B cell (primary cell): ENCODE measurements at regions not wholly inside any gene's neighbourhood (a gene's known extent, or its start where the extent isn't known, plus 50 kb on each side); places are given as distances from the start of the nearest gene placed in this dataset.

Experiments used
- ATAC-seq: fragments of 200-7000 bp; cut with Tn5 transposase; one replicate; pipeline ENCODE4 v1.10.0; 2021; ENCODE audit warnings: low read depth, mild to moderate bottlenecking, moderate number of reproducible peaks, moderate library complexity
- CTCF ChIA-PET: fragments of 350-600 bp; sonication (Branson Sonifier 250); formaldehyde crosslinking; loops from one replicate; lab custom pipeline; 2021; ENCODE audit warnings: antibody characterized with exemption, inconsistent platforms; lab: Charles Lee
- POLR2A ChIA-PET: fragments of 350-600 bp; sonication (Branson Sonifier 250); formaldehyde crosslinking; loops from one replicate; lab custom pipeline; 2021; ENCODE audit warnings: antibody characterized with exemption; lab: Charles Lee
- DNase-seq: peaks from one replicate; pipeline ENCODE4 v3.0.0; 2013
- H2AFZ ChIP-seq: 2 replicates; pipeline ENCODE4 v1.6.1; 2012; ENCODE audit warnings: mild to moderate bottlenecking, low read depth, low read length; ENCODE audit not compliant: insufficient read depth, poor library complexity, severe bottlenecking
- H3K27ac ChIP-seq, 2 donors: 1 replicate in 1 of 2; 2 replicates in 1 of 2; pipeline ENCODE4 v1.5.1; 2012 to 2013; ENCODE audit warnings: low read length in 2 of 2, mild to moderate bottlenecking in 2 of 2, moderate library complexity in 1 of 2
- H3K27me3 ChIP-seq, 4 experiments: fragments of 200-600 bp in 1 of 4; sonication (generic) in 1 of 4; replicated peaks in 1 of 4; 1 replicate in 2 of 4; 2 replicates in 2 of 4; pipeline versions ENCODE4 v1.6.1 to v1.7.0; 2013 to 2016; ENCODE audit warnings: low read length in 3 of 4, mild to moderate bottlenecking in 2 of 4, mixed read lengths in 1 of 4, moderate library complexity in 1 of 4; ENCODE audit not compliant: insufficient read depth in 4 of 4, control insufficient read depth in 3 of 4; ENCODE audit errors: control extremely low read depth in 1 of 4
- H3K36me3 ChIP-seq, 2 experiments: replicated peaks in 1 of 2; 1 replicate in 1 of 2; 2 replicates in 1 of 2; pipeline versions ENCODE4 v1.6.1 to v1.7.1; 2013; ENCODE audit warnings: low read length in 1 of 2; ENCODE audit not compliant: insufficient read depth in 2 of 2, control insufficient read depth in 1 of 2; ENCODE audit errors: control extremely low read depth in 1 of 2, extremely low read depth in 1 of 2
- H3K4me1 ChIP-seq, 2 donors: fragments of 200-600 bp in 1 of 2; sonication (generic) in 1 of 2; 1 replicate in 1 of 2; 2 replicates in 1 of 2; pipeline versions ENCODE4 v1.5.1 to v1.6.1; 2013 to 2017; ENCODE audit warnings: low read length in 2 of 2; ENCODE audit not compliant: control insufficient read depth in 2 of 2, insufficient read depth in 2 of 2
- H3K4me2 ChIP-seq: replicated peaks from 2 replicates; pipeline ENCODE3; 2012; ENCODE audit warnings: mild to moderate bottlenecking, low read depth, low read length; ENCODE audit not compliant: poor library complexity, severe bottlenecking
- H3K4me3 ChIP-seq, 5 experiments: fragments of 200-600 bp in 1 of 5; sonication (generic) in 1 of 5; 1 replicate in 3 of 5; 2 replicates in 2 of 5; pipeline versions ENCODE4 v1.5.1 to v1.7.0; 2011 to 2016; ENCODE audit warnings: low read length in 4 of 5, mild to moderate bottlenecking in 4 of 5, low read depth in 2 of 5, control low read depth in 1 of 5, moderate library complexity in 1 of 5; ENCODE audit not compliant: insufficient read depth in 1 of 5; ENCODE audit errors: control extremely low read depth in 1 of 5, extremely low read depth in 1 of 5
- H3K79me2 ChIP-seq: fragments of 200-600 bp; sonication (generic); one replicate; pipeline ENCODE4 v1.6.0; 2016; ENCODE audit warnings: low read length; ENCODE audit not compliant: control insufficient read depth, insufficient read depth
- H3K9ac ChIP-seq: fragments of 200-600 bp; sonication (generic); 2 replicates; pipeline ENCODE4 v1.6.1; 2017; ENCODE audit warnings: mild to moderate bottlenecking, low read length, moderate library complexity
- H3K9me3 ChIP-seq, 3 donors: one replicate each; pipeline versions ENCODE4 v1.6.1 to v1.7.1; 2013; ENCODE audit warnings: low read length in 2 of 3; ENCODE audit not compliant: control insufficient read depth in 2 of 3, insufficient read depth in 1 of 3; ENCODE audit errors: control extremely low read depth in 1 of 3
- H4K20me1 ChIP-seq: 2 replicates; pipeline ENCODE4 v1.6.0; 2012; ENCODE audit warnings: mild to moderate bottlenecking, low read length; ENCODE audit not compliant: insufficient read depth, control insufficient read depth, poor library complexity, severe bottlenecking
- H3K27ac Mint-ChIP-seq: one replicate; pipeline ENCODE4 v1.8.0; 2021; ENCODE audit warnings: mixed read lengths
- H3K27me3 Mint-ChIP-seq: one replicate; pipeline ENCODE4 v1.8.0; 2021; ENCODE audit warnings: mixed read lengths
- H3K4me1 Mint-ChIP-seq: one replicate; pipeline ENCODE4 v1.8.0; 2021; ENCODE audit warnings: mixed read lengths
- H3K4me3 Mint-ChIP-seq: one replicate; pipeline ENCODE4 v1.8.0; 2021; ENCODE audit warnings: mixed read lengths
- H3K9me3 Mint-ChIP-seq: one replicate; pipeline ENCODE4 v1.8.0; 2022; ENCODE audit warnings: mixed read lengths; ENCODE audit not compliant: insufficient read depth
- EZH2 ChIP-seq: IDR thresholded peaks from 2 replicates; pipeline ENCODE4 v1.6.1; 2012; ENCODE audit warnings: borderline replicate concordance, low read depth, mild to moderate bottlenecking, moderate library complexity, low read length; ENCODE audit not compliant: insufficient read depth, poor library complexity, severe bottlenecking
- WGBS: methylation state at CpG from one replicate; pipeline ENCODE4 v1.1.5; 2013; ENCODE audit warnings: missing lambda C conversion rate; ENCODE audit not compliant: insufficient coverage; 5-methylcytosine and 5-hydroxymethylcytosine counted together
- intact Hi-C: fragments of 100-400 bp; cut with micrococcal nuclease; formaldehyde crosslinking; loops from one replicate; pipeline ENCODE4 v1.10.0; 2022
- TF ChIP-seq, protein P1 (sequence below): fragments of 200-600 bp; IDR thresholded peaks from one replicate; pipeline ENCODE4 v1.8.0; 2022; ENCODE audit warnings: antibody characterized with exemption, mild to moderate bottlenecking

DNA sequence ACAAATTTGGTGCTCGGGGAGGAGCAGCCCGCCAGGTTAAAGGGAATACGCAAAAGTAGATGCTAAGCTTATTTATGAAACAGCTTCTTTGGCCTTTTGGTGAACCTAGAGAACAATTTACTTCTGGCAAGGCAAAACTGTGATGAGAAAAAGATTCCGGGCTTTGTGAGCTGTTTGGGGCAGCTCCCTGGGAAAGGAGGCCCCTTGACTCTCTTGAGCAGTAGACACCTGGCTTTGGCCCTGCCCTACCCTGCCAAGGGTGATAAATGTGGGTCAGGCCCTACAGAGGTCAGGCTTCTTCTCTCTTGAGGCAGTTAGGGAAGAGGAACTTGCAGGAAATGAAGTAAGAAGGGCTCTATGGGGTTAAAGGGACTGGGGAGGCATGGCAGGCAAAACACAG lies 509.6 kb downstream of the MID1IP1 start:
- 100% methylated on average over 3 of the region's 4 CpGs for WGBS
- CTCF ChIA-PET = no interaction called here
- Mint-ChIP-seq H3K4me1 (peaks cover 27% of the 10 kb centered on the region), H3K27me3 (peaks cover 4% of the 10 kb centered on the region), H3K27ac (no peak overlapping the region), H3K9me3 (peaks cover under 1% of the 10 kb centered on the region), H3K4me3 (no peak overlapping the region)
- Histone ChIP-seq H3K27ac (no peak overlapping the region), H3K4me1 (peaks cover 34 to 37% of the 10 kb centered on the region in 2 donors), H4K20me1 (no peaks in the 10 kb centered on the region), H3K9me3 (no peaks in the 10 kb centered on the region), H3K36me3 (no peaks in the 10 kb centered on the region), H3K9ac (no peak overlapping the region), H3K4me2 (peak overlapping the region; percentile 22), H3K4me3 (no peak overlapping the region), H2AFZ (no peak overlapping the region), H3K79me2 (no peaks in the 10 kb centered on the region), H3K27me3 (no peaks in the 10 kb centered on the region)
- intact Hi-C loops = no loop called here
- ATAC-seq (no peak), DNase-seq (no peak)
- no peak for TF ChIP-seq EZH2
- TF ChIP-seq, protein P1, sequence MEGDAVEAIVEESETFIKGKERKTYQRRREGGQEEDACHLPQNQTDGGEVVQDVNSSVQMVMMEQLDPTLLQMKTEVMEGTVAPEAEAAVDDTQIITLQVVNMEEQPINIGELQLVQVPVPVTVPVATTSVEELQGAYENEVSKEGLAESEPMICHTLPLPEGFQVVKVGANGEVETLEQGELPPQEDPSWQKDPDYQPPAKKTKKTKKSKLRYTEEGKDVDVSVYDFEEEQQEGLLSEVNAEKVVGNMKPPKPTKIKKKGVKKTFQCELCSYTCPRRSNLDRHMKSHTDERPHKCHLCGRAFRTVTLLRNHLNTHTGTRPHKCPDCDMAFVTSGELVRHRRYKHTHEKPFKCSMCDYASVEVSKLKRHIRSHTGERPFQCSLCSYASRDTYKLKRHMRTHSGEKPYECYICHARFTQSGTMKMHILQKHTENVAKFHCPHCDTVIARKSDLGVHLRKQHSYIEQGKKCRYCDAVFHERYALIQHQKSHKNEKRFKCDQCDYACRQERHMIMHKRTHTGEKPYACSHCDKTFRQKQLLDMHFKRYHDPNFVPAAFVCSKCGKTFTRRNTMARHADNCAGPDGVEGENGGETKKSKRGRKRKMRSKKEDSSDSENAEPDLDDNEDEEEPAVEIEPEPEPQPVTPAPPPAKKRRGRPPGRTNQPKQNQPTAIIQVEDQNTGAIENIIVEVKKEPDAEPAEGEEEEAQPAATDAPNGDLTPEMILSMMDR = no peak
- POLR2A ChIA-PET = no interaction called here

DNA sequence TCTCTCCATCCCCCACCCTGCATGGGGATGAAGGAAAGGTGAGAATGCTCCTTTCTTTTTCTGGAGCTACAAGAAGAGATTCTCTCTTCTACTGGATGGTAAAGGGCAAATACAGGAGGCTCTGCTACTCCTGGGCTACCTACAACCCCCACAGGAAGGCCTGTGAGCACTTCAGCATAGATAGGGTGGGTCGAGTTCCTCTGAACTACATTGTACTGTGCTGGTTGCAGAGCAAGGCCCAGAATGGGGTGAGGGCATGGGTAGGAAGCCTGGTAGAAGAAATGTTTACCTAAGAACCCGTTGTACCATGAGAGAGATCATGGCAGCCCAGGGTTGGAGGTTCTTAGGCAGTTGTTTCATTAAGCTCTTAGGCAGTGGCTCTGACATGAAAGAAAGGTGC lies 510.4 kb downstream of the MID1IP1 start:
- H3K27ac ChIP-seq = no peak overlapping the region
- no peak for ATAC-seq
- no peaks in the 10 kb centered on the region for H3K79me2 ChIP-seq
- TF ChIP-seq EZH2 = no peak
- CTCF ChIA-PET = no interaction called here
- H3K27me3 Mint-ChIP-seq = peaks cover 4% of the 10 kb centered on the region
- POLR2A ChIA-PET = no interaction called here
- no peak for DNase-seq
- intact Hi-C loops = no loop called here
- no peaks in the 10 kb centered on the region for H3K36me3 ChIP-seq
- H3K4me1 ChIP-seq = peaks cover 34 to 37% of the 10 kb centered on the region in 2 donors
- H3K9me3 Mint-ChIP-seq = peaks cover 4% of the 10 kb centered on the region
- H3K4me1 Mint-ChIP-seq = peaks cover 27% of the 10 kb centered on the region
- no peak overlapping the region for H3K4me3 Mint-ChIP-seq
- no peaks in the 10 kb centered on the region for H3K27me3 ChIP-seq
- peak overlapping the region; percentile 41 for H3K27ac Mint-ChIP-seq
- WGBS = 0% methylated on average over 1 of the region's 2 CpGs
- H2AFZ ChIP-seq = peak overlapping the region; percentile 5
- no peak overlapping the region for H3K4me3 ChIP-seq
- H3K9me3 ChIP-seq = no peaks in the 10 kb centered on the region
- peak overlapping the region; percentile 22 for H3K4me2 ChIP-seq
- no peaks in the 10 kb centered on the region for H4K20me1 ChIP-seq
- H3K9ac ChIP-seq = no peak overlapping the region
